ENCODE measurements at regions not wholly inside any gene's neighbourhood (a gene's known extent, or its start where the extent isn't known, plus 50 kb on each side); places are given as distances from the start of the nearest gene placed in this dataset.

GRCh38 chr4:55018978-55019377 is 106.4 kb downstream of the KDR start:
- Histone ChIP-seq H3K36me3 (no peaks in the 10 kb centered on the region), H3K27me3 (no peaks in the 10 kb centered on the region), H3K4me1 (no peaks in the 10 kb centered on the region), H3K9me3 (no peaks in the 10 kb centered on the region), H3K4me3 (no peak overlapping the region), H3K27ac (no peak overlapping the region)
- no peak for DNase-seq
- no peak for TF ChIP-seq CTCF (IDR thresholded peaks at IDR 0.05)
- no peak for ATAC-seq
- intact Hi-C loops (cut with DNase I) = no loop called here

- Histone ChIP-seq H3K9me3 (no peaks in the 10 kb centered on the region), H3K4me1 (no peaks in the 10 kb centered on the region), H3K4me3 (no peak overlapping the region), H3K36me3 (no peaks in the 10 kb centered on the region), H3K27me3 (no peaks in the 10 kb centered on the region), H3K27ac (no peak overlapping the region)
- no peak for TF ChIP-seq CTCF (IDR thresholded peaks at IDR 0.05)
- DNase-seq (no peak), ATAC-seq (no peak)
- intact Hi-C loops (cut with DNase I) = no loop called here
Observed at GRCh38 chr4:55018521-55018920, 106.9 kb downstream of the KDR start.

- no peak for TF ChIP-seq CTCF (IDR thresholded peaks at IDR 0.05)
- Histone ChIP-seq H3K27me3 (no peaks in the 10 kb centered on the region), H3K4me1 (no peaks in the 10 kb centered on the region), H3K27ac (no peak overlapping the region), H3K4me3 (no peak overlapping the region), H3K36me3 (no peaks in the 10 kb centered on the region), H3K9me3 (no peaks in the 10 kb centered on the region)
- DNase-seq = no peak
- intact Hi-C loops (cut with DNase I) = no loop called here
- no peak for ATAC-seq
Observed at GRCh38 chr4:55017406-55017805, 108.0 kb downstream of the KDR start.

- Histone ChIP-seq H3K36me3 (no peaks in the 10 kb centered on the region), H3K9me3 (no peaks in the 10 kb centered on the region), H3K4me3 (no peak overlapping the region), H3K27me3 (no peaks in the 10 kb centered on the region), H3K27ac (no peak overlapping the region), H3K4me1 (no peaks in the 10 kb centered on the region)
- no peak for TF ChIP-seq CTCF (IDR thresholded peaks at IDR 0.05)
- intact Hi-C loops (cut with DNase I) = no loop called here
- no peak for ATAC-seq
- no peak for DNase-seq
Observed at GRCh38 chr4:55016131-55016530, 109.3 kb downstream of the KDR start.

GRCh38 chr4:55014876-55015275 is 110.5 kb downstream of the KDR start:
- intact Hi-C loops (cut with DNase I) = no loop called here
- Histone ChIP-seq H3K27ac (no peak overlapping the region), H3K36me3 (no peaks in the 10 kb centered on the region), H3K4me3 (no peak overlapping the region), H3K27me3 (no peaks in the 10 kb centered on the region), H3K9me3 (no peaks in the 10 kb centered on the region), H3K4me1 (no peaks in the 10 kb centered on the region)
- TF ChIP-seq CTCF (IDR thresholded peaks at IDR 0.05) = no peak
- DNase-seq (no peak), ATAC-seq (no peak)

GRCh38 chr4:55013431-55013955 is 111.9 kb downstream of the KDR start:
- H3K27me3 ChIP-seq = no peaks in the 10 kb centered on the region
- H3K4me3 ChIP-seq = no peak overlapping the region
- no peak for ATAC-seq
- no peaks in the 10 kb centered on the region for H3K4me1 ChIP-seq
- no peaks in the 10 kb centered on the region for H3K9me3 ChIP-seq
- no peak for TF ChIP-seq CTCF (IDR thresholded peaks at IDR 0.05)
- intact Hi-C loops (cut with DNase I) = no loop called here
- DNase-seq = no peak
- no peaks in the 10 kb centered on the region for H3K36me3 ChIP-seq
- H3K27ac ChIP-seq = no peak overlapping the region

Data from upper lobe of right lung (tissue), 1 donor.